ENCODE measurements at regions not wholly inside any gene's neighbourhood (a gene's known extent, or its start where the extent isn't known, plus 50 kb on each side); places are given as distances from the start of the nearest gene placed in this dataset.
A peak's percentile ranks its signal among the peaks of the same experiment; 100 is the strongest.

DNA sequence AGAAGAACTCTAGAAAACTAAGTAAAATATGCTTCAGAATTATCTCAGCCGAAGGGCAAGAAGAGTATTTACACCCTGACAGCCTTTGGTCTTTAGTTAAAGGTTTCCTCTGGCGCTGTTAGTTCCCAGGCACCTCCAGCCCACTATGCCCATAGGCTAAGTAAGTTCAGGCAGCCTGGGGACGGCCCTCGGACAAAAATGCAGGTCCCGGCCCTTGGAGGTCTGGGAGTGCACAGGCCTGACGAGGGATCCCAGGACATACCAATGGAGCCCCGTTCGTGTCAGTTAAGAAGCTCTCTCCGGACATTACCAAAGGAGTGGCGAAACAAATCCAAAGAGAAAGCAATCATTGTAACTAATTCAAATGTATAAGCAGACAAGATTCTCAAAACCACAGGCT is 311.8 kb downstream of the CD83 start:
- Histone ChIP-seq H3K36me3 (no peaks in the 10 kb centered on the region), H3K4me1 (peaks cover 3 to 27% (median 23%) of the 10 kb centered on the region in 4 donors), H3K4me3 (no peak overlapping the region), H3K27ac (replicated peaks in 1 of 4) (no peak overlapping the region), H3K27me3 (no peaks in the 10 kb centered on the region), H3K9me3 (no peaks in the 10 kb centered on the region)
- intact Hi-C loops (cut with DNase I) = no loop called here
- no peak for TF ChIP-seq POLR2AphosphoS5 (IDR thresholded peaks at IDR 0.05)
- TF ChIP-seq EP300 (IDR thresholded peaks at IDR 0.05) = no peak
- TF ChIP-seq POLR2A (IDR thresholded peaks at IDR 0.05; ENCODE audit: low read depth) = no peak
- TF ChIP-seq, protein P1, sequence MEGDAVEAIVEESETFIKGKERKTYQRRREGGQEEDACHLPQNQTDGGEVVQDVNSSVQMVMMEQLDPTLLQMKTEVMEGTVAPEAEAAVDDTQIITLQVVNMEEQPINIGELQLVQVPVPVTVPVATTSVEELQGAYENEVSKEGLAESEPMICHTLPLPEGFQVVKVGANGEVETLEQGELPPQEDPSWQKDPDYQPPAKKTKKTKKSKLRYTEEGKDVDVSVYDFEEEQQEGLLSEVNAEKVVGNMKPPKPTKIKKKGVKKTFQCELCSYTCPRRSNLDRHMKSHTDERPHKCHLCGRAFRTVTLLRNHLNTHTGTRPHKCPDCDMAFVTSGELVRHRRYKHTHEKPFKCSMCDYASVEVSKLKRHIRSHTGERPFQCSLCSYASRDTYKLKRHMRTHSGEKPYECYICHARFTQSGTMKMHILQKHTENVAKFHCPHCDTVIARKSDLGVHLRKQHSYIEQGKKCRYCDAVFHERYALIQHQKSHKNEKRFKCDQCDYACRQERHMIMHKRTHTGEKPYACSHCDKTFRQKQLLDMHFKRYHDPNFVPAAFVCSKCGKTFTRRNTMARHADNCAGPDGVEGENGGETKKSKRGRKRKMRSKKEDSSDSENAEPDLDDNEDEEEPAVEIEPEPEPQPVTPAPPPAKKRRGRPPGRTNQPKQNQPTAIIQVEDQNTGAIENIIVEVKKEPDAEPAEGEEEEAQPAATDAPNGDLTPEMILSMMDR (IDR thresholded peaks at IDR 0.05) = no peak
- DNase-seq (ENCODE audit: extremely low spot score) = no peak
- WGBS = 96% methylated on average over 10 of the region's 10 CpGs

DNA sequence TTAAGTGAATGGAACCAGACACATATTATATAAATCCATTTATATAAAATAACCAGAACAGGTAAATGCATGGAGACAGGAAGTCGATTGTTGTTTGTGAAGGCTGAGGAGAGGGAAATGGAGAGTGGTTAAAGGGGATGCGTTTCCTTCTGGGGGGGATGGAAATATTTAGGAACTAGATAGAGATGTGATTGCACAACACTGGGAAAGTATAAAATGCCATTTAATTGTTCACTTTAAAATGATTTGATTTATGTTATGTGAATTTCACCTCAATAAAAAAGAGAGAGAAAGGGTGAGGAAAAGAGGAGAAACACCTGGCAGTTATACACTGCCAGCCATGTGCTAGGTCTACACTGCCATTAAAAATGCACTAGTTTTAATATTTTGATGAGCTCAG is 312.6 kb downstream of the CD83 start:
- Histone ChIP-seq H3K9me3 (no peaks in the 10 kb centered on the region), H3K27ac (replicated peaks in 1 of 4) (peak overlapping the region; percentile 69 to 79 (median 78)), H3K36me3 (no peaks in the 10 kb centered on the region), H3K27me3 (no peaks in the 10 kb centered on the region), H3K4me1 (peaks cover 8 to 34% (median 23%) of the 10 kb centered on the region in 4 donors), H3K4me3 (no peak overlapping the region)
- TF ChIP-seq, protein P1 (IDR thresholded peaks at IDR 0.05) = no peak
- 78% methylated on average over 2 of the region's 2 CpGs for WGBS
- intact Hi-C loops (cut with DNase I) = no loop called here
- DNase-seq (ENCODE audit: extremely low spot score) = no peak

DNA sequence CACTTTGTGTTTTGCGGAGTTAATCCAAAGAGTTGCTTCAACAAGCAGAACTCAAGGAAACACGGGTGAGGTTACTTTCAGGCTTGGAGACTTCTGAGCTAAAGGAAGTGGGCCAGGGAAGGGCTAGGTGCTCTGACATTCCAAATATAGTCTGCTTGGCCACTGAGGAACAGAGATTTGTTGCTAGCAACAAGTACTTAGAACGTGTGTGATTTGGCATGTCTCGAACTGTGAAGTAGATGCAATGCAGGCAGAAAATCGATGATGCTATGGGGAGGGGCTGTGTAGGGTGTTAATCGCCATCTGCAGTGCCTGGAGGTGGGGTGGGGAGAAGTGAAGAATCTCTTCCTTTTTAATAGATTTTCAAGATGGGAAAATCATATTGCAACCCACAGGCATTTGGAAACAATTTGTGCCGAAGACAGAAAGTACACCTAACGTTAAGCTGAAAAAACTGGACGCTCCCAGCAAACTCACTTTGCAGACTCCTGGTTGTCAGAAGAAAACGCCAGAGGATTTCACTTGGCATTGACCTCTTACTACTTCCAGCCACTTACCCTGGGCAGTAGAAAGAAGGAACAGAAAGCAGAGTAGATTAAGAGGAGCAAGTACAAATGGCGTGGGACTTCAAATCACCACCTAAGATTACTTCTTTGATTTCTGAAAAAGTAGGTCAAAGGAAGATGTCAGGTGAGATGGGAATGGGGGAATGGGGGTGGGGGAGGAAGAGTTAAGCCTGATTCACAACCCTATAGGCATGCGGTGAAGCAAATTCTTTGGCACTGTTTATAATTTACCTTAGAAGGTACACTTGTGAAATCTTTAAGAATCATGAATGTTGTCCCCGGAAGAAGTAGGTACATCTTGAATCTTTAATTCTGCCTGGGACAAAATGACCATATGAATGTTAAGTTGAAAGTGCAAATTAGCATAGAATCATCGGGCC is 314.1 kb downstream of the CD83 start:
- H3K4me3 ChIP-seq = peak overlapping the region; percentile 42 to 51 (median 46)
- H3K9me3 ChIP-seq = no peaks in the 10 kb centered on the region
- peak overlapping the region; percentile 69 to 79 (median 78) for H3K27ac ChIP-seq (replicated peaks in 1 of 4)
- no peaks in the 10 kb centered on the region for H3K27me3 ChIP-seq
- 43% methylated on average over 14 of the region's 14 CpGs for WGBS
- H3K4me1 ChIP-seq = peaks cover 12 to 43% (median 23%) of the 10 kb centered on the region in 4 donors
- no peaks in the 10 kb centered on the region for H3K36me3 ChIP-seq
- DNase-seq (ENCODE audit: extremely low spot score) = no peak
- peak in 1 of 2 donors; percentile 56 for TF ChIP-seq POLR2AphosphoS5 (IDR thresholded peaks at IDR 0.05)
- TF ChIP-seq, protein P1 (IDR thresholded peaks at IDR 0.05) = no peak
- intact Hi-C loops (cut with DNase I) = no loop called here

DNA sequence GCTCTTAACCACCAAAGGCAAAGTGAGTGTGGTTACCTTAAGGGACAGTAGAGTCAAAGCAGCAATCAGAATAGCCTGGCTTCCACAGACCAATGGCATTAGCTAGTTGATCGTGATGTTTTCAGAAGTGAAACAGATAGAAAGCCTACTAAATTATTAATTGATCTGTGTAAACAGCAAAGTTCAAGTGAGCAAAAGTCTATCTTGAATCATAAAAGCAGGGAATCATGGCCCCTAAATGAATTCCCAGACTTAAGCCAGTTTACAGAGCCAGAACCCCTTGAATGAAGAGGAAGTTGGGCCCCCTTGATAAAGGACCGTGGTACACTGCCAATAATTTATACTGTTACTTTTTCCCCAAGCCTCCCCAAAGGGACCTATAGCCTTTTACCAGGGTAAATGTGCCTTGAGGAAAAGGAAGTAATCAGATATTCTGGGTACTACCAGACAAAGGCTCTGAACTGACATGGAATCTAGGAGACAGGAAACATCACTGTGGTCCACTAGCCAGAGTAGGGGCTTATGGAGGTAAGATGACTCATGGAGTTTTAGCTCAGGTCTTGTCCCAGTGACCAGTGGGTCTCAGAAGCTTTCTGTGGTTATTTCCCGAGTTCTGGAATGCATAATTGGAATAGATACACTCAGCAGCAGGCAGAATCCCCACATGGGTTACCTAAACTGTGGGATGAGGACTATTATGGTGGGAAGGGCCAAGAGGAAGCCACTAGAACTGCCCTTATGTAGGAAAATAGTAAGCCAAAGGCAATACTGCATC is 317.5 kb downstream of the CD83 start:
- Histone ChIP-seq H3K27me3 (no peaks in the 10 kb centered on the region), H3K4me1 (peaks cover 22 to 54% (median 33%) of the 10 kb centered on the region in 4 donors), H3K27ac (replicated peaks in 1 of 4) (no peak overlapping the region), H3K36me3 (no peaks in the 10 kb centered on the region), H3K9me3 (no peaks in the 10 kb centered on the region), H3K4me3 (no peak overlapping the region)
- WGBS = 79% methylated on average over 3 of the region's 3 CpGs
- TF ChIP-seq POLR2A (IDR thresholded peaks at IDR 0.05; ENCODE audit: low read depth) = no peak
- TF ChIP-seq POLR2AphosphoS5 (IDR thresholded peaks at IDR 0.05) = no peak
- no peak for TF ChIP-seq EP300 (IDR thresholded peaks at IDR 0.05)
- no peak for DNase-seq (ENCODE audit: extremely low spot score)
- intact Hi-C loops (cut with DNase I) = no loop called here

DNA sequence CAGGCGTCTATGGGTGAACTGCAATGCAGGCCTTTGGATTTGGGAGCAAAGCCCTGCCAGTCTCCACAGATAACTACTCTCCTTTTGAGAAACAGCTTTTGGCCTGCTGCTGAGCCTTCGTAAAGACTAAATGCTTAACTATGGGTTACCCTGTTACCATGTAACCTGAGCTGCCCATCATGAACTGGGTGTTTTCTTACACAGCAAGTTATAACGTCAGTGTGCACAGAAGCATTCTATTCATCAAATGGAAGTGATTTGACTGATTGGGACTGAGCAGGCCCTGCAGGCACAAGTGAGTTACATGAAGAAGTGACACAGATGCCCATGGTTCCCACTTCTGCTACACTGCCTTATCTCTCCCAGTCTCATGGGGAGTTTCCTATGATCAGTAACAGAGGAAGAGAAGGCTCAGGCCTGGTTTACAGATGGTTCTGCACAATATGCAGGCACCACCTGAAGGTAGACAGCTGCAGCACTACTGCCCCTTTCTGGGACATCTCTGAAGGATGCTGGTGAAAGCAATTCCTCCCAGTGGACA is 319.1 kb downstream of the CD83 start:
- TF ChIP-seq POLR2AphosphoS5 (IDR thresholded peaks at IDR 0.05) (no peak), EP300 (IDR thresholded peaks at IDR 0.05) (no peak)
- TF ChIP-seq, protein P1 (IDR thresholded peaks at IDR 0.05) = no peak
- Histone ChIP-seq H3K36me3 (no peaks in the 10 kb centered on the region), H3K9me3 (no peaks in the 10 kb centered on the region), H3K27ac (replicated peaks in 1 of 4) (no peak overlapping the region), H3K4me1 (peaks cover 32 to 62% (median 40%) of the 10 kb centered on the region in 4 donors), H3K4me3 (no peak overlapping the region), H3K27me3 (no peaks in the 10 kb centered on the region)
- 90% methylated on average over 3 of the region's 3 CpGs for whole genome bisulfite sequencing
- no peak for DNase-seq (ENCODE audit: extremely low spot score)
- intact Hi-C loops (cut with DNase I) = no loop called here
